Stimulated activated CD8-positive, alpha-beta memory T cell treated with anti-CD3 and anti-CD28 coated beads, Interleukin-7, amount 100 ng/mL, for 24 hours (primary cell): ENCODE measurements at regions not wholly inside any gene's neighbourhood (a gene's known extent, or its start where the extent isn't known, plus 50 kb on each side); places are given as distances from the start of the nearest gene placed in this dataset.

Experiments
- DNase-seq: peaks from one replicate; pipeline ENCODE4 v3.0.0-alpha.2; 2020; ENCODE audit warnings: low read depth

GRCh38 chr10:81784111-81784597 lies 90.8 kb upstream of the NRG3 start:
- no peak for DNase-seq

GRCh38 chr10:81792729-81793128 lies 82.3 kb upstream of the NRG3 start:
- DNase-seq: no peak

GRCh38 chr10:81806842-81807241 lies 68.2 kb upstream of the NRG3 start:
- DNase-seq: no peak

GRCh38 chr10:81814842-81815241 lies 60.2 kb upstream of the NRG3 start:
- DNase-seq: no peak

- DNase-seq: no peak
Measured at GRCh38 chr10:81817596-81818170, 57.3 kb upstream of the NRG3 start.

- no peak for DNase-seq
Measured at GRCh38 chr10:81820418-81820817, 54.6 kb upstream of the NRG3 start.
